Renal cortical epithelial cell (primary cell): ENCODE measurements at regions not wholly inside any gene's neighbourhood (a gene's known extent, or its start where the extent isn't known, plus 50 kb on each side); places are given as distances from the start of the nearest gene placed in this dataset.

Experiments
- DNase-seq: peaks from one replicate; pipeline ENCODE4 v3.0.0-alpha.2; 2011; ENCODE audit warnings: low read depth

DNA sequence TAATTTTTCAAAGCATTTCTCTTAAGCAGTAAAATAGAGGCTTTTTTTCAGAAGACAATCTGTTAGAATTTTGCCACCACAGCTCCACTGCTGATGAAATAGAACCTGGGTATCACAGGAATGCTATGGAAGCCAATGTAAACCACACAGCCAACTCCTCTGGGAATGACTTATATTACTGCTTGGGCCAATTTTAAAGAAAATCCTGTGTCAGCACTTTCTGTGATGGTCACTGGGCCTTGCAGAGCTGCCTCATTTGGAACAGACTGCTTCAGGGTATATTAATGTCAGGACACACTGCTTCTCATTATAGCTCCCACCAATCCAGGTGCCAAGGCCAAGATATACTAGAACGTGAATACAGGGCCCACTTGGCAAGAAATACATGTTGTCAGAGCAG, 144.1 kb upstream of the ACTBL2 start:
- DNase-seq = peak; percentile 7

DNA sequence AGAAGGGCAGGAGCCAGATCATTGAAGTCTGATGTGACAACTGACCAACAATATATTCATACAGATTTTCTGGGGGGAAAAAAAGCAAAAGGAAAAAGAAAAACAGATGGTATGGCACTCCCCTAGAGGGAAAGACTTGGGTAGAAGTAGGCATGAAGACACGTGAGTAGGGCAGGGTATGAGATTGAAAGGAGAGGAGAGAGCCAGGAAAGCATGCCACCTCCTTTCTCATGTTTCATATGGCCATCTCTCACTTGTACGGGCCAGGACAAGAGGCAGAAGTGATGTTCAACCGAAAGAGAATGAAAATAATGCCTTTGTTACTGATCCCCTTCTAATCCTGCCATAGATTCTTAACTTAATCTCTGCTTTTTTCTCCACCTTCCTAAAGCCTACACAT, 139.0 kb upstream of the ACTBL2 start:
- DNase-seq = no peak

DNA sequence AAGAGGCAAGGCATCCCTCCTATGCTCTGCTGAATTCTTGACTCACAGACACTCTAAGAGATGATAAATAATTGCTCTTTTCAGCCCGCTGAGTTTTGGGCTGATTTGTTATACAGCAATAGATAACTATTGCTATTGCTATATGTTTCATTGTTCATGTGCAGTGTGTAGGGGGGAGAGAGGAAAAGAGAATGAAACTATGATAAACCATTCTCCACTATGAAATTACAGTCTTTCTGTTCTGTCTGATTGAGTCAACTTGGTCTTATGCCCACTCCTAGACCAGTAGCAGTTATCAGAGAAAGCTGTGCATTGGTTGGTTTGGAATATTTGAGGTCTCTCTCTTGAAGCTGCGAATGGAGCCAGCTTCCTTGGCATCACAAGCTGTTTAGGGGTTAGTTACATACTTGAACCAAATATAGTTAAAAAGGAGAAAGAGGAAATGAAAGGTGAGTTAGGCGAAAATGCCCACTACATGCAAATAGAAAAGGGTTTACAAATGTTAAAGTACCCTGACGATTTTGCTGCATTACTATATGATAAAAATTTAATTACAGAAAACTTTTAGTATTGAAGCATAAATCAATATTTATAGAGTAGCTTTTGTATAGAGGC, 136.3 kb upstream of the ACTBL2 start:
- DNase-seq = no peak

DNA sequence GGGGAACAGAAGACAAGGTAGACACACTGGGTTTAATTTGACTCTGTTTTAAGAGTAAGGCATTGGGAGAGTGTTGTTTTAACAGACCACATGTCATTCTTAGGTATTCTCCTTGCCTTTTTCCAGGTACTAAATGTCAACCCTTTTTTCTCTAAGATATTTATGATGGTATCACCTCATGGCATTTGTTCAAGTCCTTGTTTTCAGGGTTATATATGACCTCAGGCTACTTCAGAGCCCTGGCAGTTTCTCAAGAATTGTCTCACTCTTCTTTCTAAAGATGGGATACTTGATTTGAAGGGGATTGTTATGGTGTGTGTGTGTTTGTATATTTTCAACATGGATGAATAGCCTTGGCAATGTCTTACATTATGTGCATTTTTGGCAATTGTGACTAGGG, 131.1 kb upstream of the ACTBL2 start:
- DNase-seq = no peak

DNA sequence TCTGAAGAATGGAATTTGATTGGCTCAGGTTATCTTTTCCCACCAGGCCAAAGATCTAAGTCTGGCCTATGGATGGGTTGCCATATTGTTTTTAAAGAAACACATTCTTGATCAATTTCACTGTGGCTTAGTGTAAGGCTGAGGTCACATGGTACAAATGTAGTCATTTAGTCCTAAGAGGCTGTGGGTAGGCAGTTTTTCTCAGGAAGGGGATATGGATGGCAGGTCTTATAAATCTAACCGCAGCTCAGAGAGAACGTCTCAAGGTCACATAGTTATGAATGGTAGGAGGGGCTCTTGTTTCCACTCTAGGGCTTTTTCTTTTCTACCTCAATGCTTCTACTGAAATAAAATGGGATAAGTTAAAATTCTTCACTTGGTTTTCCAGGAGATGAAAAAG, 128.6 kb upstream of the ACTBL2 start:
- no peak for DNase-seq

DNA sequence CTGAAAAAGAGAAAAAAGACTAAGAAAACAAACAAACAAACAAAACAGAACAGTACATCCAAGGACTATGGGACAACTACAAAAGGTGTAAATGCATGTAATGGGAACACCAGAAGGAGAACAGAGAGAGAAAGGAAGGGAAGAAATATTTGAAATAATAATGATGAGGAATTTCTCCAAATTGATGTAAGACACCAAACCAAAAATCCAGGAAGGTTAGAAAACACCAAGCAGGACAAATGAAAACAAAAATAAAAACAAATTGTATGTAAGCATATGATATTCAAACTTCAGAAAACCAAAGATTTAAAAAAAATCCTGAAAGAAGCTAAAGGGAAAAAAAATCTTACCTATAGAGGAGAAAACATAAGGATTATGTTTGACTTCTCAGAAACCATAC, 125.9 kb upstream of the ACTBL2 start:
- DNase-seq = no peak

DNA sequence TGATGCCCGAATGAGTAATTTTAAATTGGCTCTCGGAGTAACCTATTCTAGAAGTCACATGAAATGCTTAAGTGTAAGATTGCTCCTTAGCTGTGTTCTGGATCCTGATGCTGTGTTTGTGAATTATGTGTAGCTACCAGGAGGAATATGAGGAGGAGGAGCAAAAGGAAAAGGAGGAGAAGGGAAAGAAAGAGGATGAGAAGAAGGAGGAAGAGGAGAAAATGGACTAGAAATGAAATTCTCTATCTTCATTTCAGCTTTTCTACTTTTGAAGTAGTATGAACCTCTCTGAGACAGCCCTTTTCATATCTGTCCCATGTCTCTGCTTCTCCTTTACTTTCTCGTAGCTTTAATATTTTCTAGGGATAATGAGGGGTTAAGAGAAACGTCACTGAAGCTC, 119.4 kb upstream of the ACTBL2 start:
- DNase-seq = no peak

DNA sequence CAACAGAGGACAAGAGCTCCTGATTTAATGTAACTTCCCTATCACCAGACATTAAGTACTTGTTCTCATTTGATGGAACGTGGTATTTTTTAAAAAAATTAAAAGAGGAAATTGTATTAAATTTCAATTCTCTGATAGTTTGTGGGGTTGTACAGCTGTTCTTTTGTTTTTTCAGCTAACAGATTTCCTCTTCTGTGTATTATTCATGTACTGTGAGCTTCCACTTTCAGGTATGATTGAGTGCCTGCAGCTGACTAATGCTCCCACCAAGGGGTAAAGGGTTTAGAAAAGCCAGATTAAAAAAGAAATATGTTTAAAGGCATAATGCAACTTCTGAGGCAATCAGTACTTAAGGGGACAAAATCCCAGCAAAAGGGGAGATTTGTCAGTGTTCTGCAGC, 117.7 kb upstream of the ACTBL2 start:
- DNase-seq = peak; percentile 8

DNA sequence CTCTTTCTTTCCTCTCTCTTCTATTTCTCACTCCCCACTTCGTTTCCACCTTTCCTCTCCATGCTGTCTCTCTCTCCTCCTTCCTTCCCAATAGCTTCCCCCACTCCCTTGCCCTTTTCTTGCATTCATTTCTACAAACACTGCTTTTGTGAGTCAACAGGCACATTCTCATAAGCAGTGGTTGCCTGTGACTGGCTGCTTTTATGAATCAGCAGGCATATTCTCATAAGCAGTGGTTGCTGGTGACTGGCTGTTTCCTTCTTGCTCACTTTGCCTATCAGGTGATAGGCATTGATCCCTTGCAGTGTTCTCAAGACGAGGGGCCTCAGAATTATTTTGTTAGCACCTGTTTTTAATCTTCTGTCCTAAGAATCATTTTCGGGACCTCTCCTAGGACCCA, 116.1 kb upstream of the ACTBL2 start:
- peak; percentile 81 for DNase-seq

DNA sequence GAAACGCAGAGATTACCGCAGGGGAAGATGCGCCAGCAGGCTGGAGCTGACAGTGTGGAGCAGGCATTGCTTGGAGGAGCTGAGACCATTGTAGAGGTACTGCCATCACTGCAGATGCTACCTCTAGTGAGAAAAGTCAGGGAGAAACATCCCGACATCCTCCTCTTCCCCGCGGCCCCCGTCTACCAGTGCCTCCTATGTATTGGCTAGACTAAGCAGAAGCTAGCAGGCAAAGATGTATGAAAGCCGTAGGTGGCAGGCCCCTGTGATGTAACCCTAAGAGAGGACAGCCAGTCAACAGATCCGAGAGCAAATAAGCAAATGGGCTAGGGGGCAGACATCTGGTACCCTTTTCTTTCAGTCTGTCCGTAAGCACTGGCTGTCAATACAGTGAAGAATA, 115.5 kb upstream of the ACTBL2 start:
- no peak for DNase-seq

DNA sequence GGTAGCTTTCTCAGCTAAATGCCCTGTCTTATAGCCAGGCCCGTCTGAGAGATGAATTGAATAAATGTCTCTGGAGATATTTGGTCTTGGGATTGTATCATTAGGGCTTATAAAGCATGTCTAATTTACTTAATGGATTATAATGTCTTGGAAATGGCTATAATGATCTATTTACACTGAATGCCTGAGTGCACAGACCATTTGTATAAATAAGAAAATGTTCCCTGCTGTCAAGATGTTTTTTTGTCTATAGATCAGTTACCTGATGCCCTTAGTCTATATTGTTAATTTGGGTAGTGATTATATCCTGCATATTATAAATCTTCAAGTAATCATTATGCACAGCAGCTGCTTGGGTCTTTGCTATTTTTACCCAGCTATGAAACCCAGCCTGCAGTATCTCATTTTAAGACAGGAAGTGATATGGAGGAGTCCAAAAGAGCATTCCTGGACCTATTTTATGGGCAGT, 112.9 kb upstream of the ACTBL2 start:
- DNase-seq = no peak

DNA sequence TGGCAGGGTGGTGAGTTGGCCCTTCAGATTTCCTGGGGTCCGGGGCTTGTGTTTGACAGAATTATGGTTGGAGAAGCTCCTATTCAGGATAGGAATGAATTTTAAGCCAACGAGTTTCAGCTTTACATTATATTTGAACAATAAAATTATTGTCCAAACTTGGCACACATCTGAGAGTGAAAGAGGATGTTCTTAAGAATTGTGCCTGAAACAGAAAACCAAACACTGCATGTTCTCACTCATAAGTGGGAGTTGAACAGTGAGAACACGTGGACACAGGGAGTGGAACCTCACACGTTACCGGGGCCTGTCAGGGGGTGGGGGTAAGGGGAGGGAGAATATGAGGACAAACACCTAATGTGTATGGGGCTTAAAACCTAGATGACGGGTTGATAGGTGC, 111.8 kb upstream of the ACTBL2 start:
- no peak for DNase-seq

DNA sequence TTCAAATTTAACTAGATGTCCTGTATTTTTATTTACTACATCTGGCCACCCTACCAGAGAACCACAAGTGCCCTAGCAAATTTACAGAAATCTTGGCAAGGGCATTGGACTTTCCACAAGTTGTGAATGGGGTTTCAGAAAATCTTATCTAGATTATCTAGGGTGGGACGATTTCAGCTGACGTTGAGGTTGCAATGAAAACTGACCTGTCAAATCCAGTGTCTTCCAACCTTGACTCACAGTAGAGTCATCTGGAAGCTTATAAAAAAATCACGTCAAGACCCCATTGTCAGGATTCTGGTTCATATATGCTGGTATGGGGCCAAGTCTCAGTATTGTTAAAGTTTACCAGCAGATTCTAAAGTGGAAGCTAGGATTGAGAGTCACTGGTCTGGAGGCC, 109.6 kb upstream of the ACTBL2 start:
- DNase-seq = no peak

DNA sequence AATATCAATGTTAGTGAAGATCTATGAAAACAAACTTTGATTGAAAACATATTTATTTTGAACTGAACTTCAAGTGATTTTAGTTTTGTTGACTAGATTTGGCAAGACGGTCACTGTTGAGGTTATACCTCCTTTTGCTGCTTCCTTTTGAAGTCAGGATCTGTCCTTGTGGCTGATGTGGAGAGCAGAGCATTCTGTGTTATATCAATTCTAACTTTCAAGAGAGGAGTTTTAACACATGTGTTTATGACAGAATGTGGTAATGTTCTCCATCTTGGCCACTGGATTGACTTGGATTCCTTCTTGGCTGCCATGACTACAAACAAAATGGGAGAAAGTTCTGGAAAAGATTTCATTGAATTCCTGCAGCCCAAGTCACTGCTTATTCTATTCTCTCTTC, 104.0 kb upstream of the ACTBL2 start:
- DNase-seq = no peak

DNA sequence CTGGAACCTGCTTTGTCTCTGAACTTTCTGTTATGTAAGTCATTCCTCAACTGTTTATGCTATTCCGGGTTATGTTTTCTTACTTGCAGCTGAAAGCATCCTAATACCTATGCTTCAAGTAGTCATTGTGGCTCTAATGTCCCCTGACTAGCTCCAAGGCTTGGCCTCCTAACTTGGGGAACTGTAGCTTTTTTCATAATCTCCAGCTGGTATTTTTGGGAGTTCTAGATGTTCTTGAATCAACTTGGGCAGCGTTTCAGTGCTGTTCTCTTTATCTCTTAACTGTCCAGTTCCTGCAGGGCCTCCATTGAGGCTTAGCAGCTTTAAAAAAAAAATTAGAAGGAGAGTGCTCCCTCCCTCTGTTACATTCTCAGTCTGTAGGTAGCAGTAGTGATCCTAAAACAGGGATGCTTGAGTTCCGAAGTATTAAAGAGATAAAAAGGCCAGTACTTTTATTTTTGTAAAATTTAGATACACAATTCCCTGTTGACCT, 100.0 kb upstream of the ACTBL2 start:
- no peak for DNase-seq

DNA sequence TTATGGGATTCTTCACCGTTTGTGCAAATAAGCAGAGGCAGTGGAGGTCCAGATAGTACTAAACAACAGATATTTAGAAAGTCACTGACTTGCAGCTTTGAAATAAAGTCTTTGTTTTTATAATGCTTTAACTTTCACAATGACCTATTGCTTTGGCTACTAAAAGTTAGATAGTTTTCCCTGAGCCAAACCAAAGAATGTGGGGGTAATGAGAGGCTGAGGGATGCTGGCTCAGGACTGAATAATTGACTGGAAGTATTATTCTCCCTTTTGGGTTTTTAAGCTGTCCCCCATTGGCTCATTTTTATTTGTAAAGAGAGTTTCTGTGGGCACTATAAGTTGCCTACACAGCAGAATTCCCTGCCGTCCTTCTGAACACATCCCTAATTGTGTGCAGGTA, 99.2 kb upstream of the ACTBL2 start:
- no peak for DNase-seq

DNA sequence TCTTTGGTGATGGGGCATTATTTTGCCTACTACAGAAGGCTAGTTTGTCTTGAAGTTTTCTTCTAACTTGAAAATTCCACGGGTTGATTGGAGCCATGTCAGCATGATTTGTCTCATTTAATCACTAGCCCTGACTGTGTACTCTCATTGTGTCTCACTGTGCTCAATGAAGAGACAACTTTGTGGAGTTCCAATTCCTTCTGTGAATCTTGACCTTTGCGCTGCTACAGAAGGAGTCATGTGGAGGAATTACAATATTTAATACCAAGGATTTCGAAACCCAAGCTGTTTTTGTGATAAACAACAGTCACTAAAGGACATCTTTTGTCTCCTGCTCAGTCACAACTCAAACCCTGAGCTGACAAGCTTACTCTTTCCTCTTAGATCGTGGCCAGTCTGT, 98.6 kb upstream of the ACTBL2 start:
- no peak for DNase-seq

DNA sequence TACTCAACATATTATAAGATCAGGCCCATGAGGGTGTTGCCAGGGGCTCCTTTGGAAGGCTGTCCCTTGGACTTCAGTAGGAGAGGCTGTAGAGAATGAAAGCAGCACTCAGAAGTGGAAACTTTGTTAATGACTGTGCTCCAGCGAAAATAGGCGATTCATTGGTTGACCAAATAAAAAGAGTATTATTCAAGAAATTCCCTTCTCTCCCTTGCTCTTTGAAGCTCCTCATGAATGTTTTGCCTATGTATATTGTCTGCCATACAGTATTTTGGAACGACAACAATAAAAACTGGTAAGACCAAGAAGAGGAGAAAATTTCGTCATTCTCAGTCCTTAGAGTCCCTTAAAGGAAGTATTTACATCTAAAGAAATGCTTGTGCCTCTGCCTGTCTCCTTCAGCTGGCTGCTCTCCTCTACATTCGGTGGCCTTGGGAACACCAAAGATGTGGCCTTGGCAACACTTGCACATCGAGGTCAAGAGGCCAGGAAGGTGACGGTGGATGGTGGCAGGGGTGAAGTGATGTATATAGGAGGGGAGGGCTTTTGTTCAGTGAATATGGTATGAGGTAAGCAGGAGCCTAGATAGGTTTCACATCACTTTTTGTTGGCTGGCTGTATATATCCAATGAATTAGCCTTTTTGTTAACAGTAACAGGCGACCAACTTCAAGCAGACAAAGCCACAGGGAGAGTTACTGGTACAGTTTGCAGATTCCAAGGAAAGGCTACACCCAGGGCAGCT, 95.0 kb upstream of the ACTBL2 start:
- DNase-seq = no peak

DNA sequence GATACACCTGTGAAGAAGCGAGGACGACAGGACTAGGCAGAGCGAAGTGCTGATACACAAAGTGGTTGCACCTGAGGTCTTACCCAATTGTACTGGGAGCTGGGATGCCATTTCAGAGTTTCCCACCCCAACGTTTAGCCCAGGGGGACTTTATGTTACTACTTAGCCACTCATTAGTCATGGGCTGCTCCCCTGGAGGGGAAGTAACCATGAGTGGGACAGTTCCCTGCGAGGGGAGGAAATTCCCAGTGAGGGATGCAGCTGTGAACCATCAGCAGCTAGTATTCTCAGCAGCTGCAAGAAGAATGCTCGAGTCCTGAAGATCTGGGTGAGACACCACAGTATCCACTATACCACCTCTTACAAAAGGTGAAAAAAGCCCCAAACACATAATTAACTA, 93.7 kb upstream of the ACTBL2 start:
- DNase-seq = no peak

DNA sequence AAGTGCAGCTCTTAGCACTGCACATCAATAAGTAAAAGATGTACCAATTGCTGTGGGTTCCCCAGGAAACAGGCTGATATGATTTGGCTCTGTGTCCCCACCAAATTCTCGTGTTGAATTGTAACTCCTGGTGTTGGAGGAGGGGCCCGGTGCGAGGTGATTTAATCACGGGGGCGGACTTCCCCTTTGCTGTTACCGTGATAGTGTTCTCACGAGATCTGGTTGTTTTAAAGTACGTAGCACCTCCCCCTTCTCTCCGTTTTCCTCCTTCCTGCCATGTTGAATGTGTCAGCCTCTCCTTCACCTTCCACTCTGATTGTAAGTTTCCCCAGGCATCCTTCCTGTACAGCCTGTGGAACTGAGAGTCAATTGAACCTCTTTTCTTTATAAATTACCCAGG, 93.2 kb upstream of the ACTBL2 start:
- DNase-seq = no peak

DNA sequence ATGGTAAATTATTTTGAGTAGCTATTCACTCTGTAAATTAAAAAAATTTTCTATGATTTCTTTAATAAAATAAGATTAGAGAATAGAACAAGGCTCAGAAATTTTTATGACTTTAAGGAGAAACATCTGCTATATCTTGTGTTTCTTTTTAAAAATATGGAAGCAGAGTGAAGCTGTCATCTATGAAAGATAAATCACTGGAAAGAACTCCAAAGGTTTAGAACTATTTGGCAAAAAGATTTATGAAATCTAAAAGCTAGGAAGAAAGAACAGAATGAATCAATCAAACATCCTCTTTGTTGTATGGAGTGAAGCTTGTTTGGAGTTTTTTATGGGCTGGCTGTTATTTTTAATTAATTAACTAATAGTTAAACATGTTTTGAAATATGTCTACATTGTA, 89.8 kb upstream of the ACTBL2 start:
- no peak for DNase-seq

DNA sequence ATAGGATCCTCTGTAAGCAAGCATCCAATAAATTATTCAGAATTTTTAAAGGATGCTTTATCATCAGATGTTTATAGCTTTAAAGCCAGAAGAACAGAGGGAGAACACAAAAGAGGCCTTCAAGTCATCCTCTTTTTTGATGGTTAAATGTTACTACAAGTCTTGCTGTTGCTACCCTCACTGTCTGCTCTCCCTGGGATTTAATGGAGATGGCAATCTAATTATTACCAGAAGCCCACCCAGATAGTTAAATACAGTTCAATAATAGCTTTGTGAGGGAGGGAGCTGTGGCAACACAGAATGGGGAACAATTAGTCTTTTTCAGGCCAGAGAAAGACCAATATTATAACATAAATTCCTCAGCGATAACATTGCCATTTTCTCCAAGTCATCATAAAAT, 87.0 kb upstream of the ACTBL2 start:
- DNase-seq = no peak

DNA sequence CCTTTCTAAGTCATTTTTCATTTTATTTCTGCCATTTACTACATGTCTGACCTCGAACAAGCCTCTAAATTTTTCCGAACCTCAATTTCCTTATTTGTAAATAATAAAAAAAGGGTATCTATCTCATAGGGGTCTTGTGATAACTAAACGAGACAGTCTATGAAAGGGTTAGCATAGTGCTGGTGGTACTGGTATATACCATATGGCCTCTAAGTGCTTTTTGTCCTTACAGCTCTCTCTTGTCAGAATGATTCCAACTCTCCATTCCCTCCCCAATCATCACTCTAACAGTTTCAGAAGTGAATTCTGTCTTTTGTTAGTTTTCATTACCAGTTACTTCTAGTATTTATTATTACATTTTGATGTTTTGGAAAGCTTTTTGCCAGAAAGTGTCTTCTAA, 85.5 kb upstream of the ACTBL2 start:
- no peak for DNase-seq

DNA sequence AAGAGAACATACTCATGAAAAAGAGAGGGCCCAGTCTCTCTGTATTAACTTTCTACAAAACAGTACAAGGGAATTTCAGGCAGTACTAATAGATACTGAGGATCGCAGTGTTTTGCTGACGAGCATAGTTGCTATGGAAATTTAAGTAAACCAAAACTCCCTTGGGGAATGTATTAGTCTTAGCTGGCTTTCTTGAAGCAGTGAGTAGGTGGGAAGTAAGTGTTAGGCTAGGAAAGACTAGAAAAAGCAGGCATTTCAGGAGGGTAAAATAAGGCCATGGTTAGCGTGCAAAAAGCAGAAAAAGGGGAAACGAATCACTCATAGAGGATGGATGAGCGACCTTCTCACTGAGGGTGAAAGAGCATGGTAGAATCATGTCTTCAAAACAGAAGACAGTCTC, 84.3 kb upstream of the ACTBL2 start:
- DNase-seq = peak; percentile 62
